Heart right ventricle (tissue), 16 donors: ENCODE measurements at regions not wholly inside any gene's neighbourhood (a gene's known extent, or its start where the extent isn't known, plus 50 kb on each side); places are given as distances from the start of the nearest gene placed in this dataset.

Source experiments
- ATAC-seq, 8 donors: fragments of 200-7000 bp; cut with Tn5 transposase; one replicate each; pipeline ENCODE4 v1.9.1; 2020; ENCODE audit warnings: mild to moderate bottlenecking in 8 of 8, moderate library complexity in 8 of 8, moderate number of reproducible peaks in 1 of 8
- DNase-seq, 2 donors: peaks; one replicate each; pipeline ENCODE4 v3.0.0-alpha.2; 2020
- H3K27ac ChIP-seq, 10 donors: fragments of 200-600 bp; sonication (generic) in 2 of 10; one replicate each; pipeline versions ENCODE4 v1.5.0 to v1.8.0; 2020 to 2022; ENCODE audit warnings: mild to moderate bottlenecking in 3 of 10
- H3K27me3 ChIP-seq, 7 donors: fragments of 200-600 bp; one replicate each; pipeline ENCODE4 v1.8.0; 2021 to 2022; ENCODE audit warnings: mild to moderate bottlenecking in 2 of 7
- H3K36me3 ChIP-seq, 9 donors: fragments of 200-600 bp; sonication (generic) in 1 of 9; one replicate each; pipeline versions ENCODE4 v1.5.0 to v1.8.0; 2020 to 2022; ENCODE audit warnings: mild to moderate bottlenecking in 2 of 9
- H3K4me1 ChIP-seq, 9 donors: fragments of 200-600 bp; sonication (generic) in 1 of 9; one replicate each; pipeline versions ENCODE4 v1.5.0 to v1.8.0; 2020 to 2022; ENCODE audit warnings: mild to moderate bottlenecking in 4 of 9
- H3K4me3 ChIP-seq, 10 donors: fragments of 200-600 bp; sonication (generic) in 2 of 10; one replicate each; pipeline versions ENCODE4 v1.5.0 to v1.8.0; 2020 to 2022; ENCODE audit warnings: mild to moderate bottlenecking in 7 of 10, moderate library complexity in 2 of 10
- H3K9me3 ChIP-seq, 11 donors: fragments of 200-600 bp in 10 of 11; sonication (generic) in 2 of 11; one replicate each; pipeline versions ENCODE4 v1.5.0 to v1.8.0; 2013 to 2022; ENCODE audit warnings: mild to moderate bottlenecking in 2 of 11, control low read depth in 1 of 11, moderate library complexity in 1 of 11
- CTCF ChIP-seq, 9 donors: fragments of 200-600 bp; sonication (generic) in 2 of 9; IDR thresholded peaks; one replicate each; pipeline versions ENCODE4 v1.5.0 to v1.8.0; 2021 to 2022; ENCODE audit warnings: antibody characterized with exemption in 9 of 9, mild to moderate bottlenecking in 5 of 9, moderate library complexity in 1 of 9
- WGBS, 2 donors: extraction: QIAGEN DNeasy Blood & Tissue Kit; methylation state at CpG; one replicate each; pipeline ENCODE4 v1.1.7; 2013; ENCODE audit warnings: inconsistent platforms in 1 of 2; 5-methylcytosine and 5-hydroxymethylcytosine counted together
- intact Hi-C, 10 donors: fragments of 100-400 bp; cut with DNase I; formaldehyde crosslinking; loops; one replicate each; pipeline versions ENCODE4 v1.11.1 to v1.14.2; 2022
- donor health status: Arrhythmogenic right ventricular cardiomyopathy.
- donor health status: ischemic (EF 13 %, LVEDD 7.1; RV severe dilation, severe dysfunction).
- donor health status: healthy with polysubstance abuse.
- donor health status: DM: no; HTN: yes; CAD: no.
- donor health status: DM: no; HTN: no; CAD: no.
- donor health status: ischemic (EF 25% LVEDD 6.9; RV normal size, moderate dysfunction).
- donor health status: ischemic (EF 25% LVEDD 5.7; RV mildly dilated, moderate dysfunction).
- donor health status: healthy.
- donor health status: DM: yes; HTN: yes; CAD: no.
- donor health status: Ischemic cardiomyopathy.
- donor health status: ischemic (EF 35%, LVEDD 5.7; RV mildly dilated, moderate dysfunction).
- donor health status: nonischemic (EF 11% LVEDD 7.7; RV severe dilation, severe dysfunction).
- donor health status: DM: yes; HTN: yes; CAD: no.
- donor health status: PGD.
- donor health status: ischemic (EF 29% LVEDD 5.4; RV normal size, mild dysfunction).
- donor health status: nonischemic (EF 23%, LVEDD 6.1; RV moderate dilation, normal function).

GRCh38 chr7:88465600-88465999, 158.9 kb upstream of the STEAP4 start:
- DNase-seq (no peak), ATAC-seq (no peak)
- Histone ChIP-seq H3K4me1 (no peaks in the 10 kb centered on the region), H3K27ac (no peak overlapping the region), H3K9me3 (no peaks in the 10 kb centered on the region), H3K4me3 (no peak overlapping the region), H3K27me3 (no peaks in the 10 kb centered on the region), H3K36me3 (no peaks in the 10 kb centered on the region)
- 77 to 84% methylated on average over 4 of the region's 4 CpGs for WGBS, 2 donors
- intact Hi-C loops: no loop called here
- no peak for TF ChIP-seq CTCF (IDR thresholded peaks at IDR 0.05)

GRCh38 chr7:88462799-88463198, 156.1 kb upstream of the STEAP4 start:
- DNase-seq (no peak), ATAC-seq (no peak)
- Histone ChIP-seq H3K27me3 (no peaks in the 10 kb centered on the region), H3K27ac (no peak overlapping the region), H3K36me3 (no peaks in the 10 kb centered on the region), H3K4me3 (no peak overlapping the region), H3K9me3 (no peaks in the 10 kb centered on the region), H3K4me1 (no peaks in the 10 kb centered on the region)
- TF ChIP-seq CTCF (IDR thresholded peaks at IDR 0.05): no peak
- intact Hi-C loops: no loop called here

- H3K4me1 ChIP-seq: peaks cover 0 to 10% (median 0%) of the 10 kb centered on the region in 9 donors
- DNase-seq (no peak), ATAC-seq (no peak)
- H3K27me3 ChIP-seq: no peaks in the 10 kb centered on the region
- no peak overlapping the region for H3K27ac ChIP-seq
- TF ChIP-seq CTCF (IDR thresholded peaks at IDR 0.05): no peak
- H3K36me3 ChIP-seq: no peaks in the 10 kb centered on the region
- no peaks in the 10 kb centered on the region for H3K9me3 ChIP-seq
- H3K4me3 ChIP-seq: no peak overlapping the region
- intact Hi-C loops: no loop called here
Observed at GRCh38 chr7:88460650-88461049, 154.0 kb upstream of the STEAP4 start.

GRCh38 chr7:88458946-88459345, 152.3 kb upstream of the STEAP4 start:
- H3K36me3 ChIP-seq: no peaks in the 10 kb centered on the region
- intact Hi-C loops: no loop called here
- no peaks in the 10 kb centered on the region for H3K27me3 ChIP-seq
- peaks cover 0 to 10% (median 0%) of the 10 kb centered on the region in 9 donors for H3K4me1 ChIP-seq
- no peak for TF ChIP-seq CTCF (IDR thresholded peaks at IDR 0.05)
- H3K27ac ChIP-seq: no peak overlapping the region
- DNase-seq (no peak), ATAC-seq (no peak)
- no peak overlapping the region for H3K4me3 ChIP-seq
- H3K9me3 ChIP-seq: no peaks in the 10 kb centered on the region

- TF ChIP-seq CTCF (IDR thresholded peaks at IDR 0.05): no peak
- intact Hi-C loops: no loop called here
- Histone ChIP-seq H3K27me3 (no peaks in the 10 kb centered on the region), H3K36me3 (no peaks in the 10 kb centered on the region), H3K9me3 (no peaks in the 10 kb centered on the region), H3K27ac (no peak overlapping the region), H3K4me3 (no peak overlapping the region), H3K4me1 (peaks cover 0 to 10% (median 0%) of the 10 kb centered on the region in 9 donors)
- DNase-seq (no peak), ATAC-seq (no peak)
Observed at GRCh38 chr7:88458279-88458678, 151.6 kb upstream of the STEAP4 start.
